ENCODE measurements at regions not wholly inside any gene's neighbourhood (a gene's known extent, or its start where the extent isn't known, plus 50 kb on each side); places are given as distances from the start of the nearest gene placed in this dataset.

- POLR2A ChIA-PET = no interaction called here
- no peaks in the 10 kb centered on the region for H3K9me3 ChIP-seq (replicated peaks; ENCODE audit: control insufficient read depth, insufficient read depth, low read length)
- DNase-seq (ENCODE audit: low read depth, low spot score) (no peak), FAIRE-seq (no peak)
- H3K9ac ChIP-seq (replicated peaks; ENCODE audit: extremely low read depth, insufficient read depth, low read length) = no peak overlapping the region
- H3K9me1 ChIP-seq (replicated peaks; ENCODE audit: control insufficient read depth, extremely low read depth, insufficient read depth, low read length) = no peaks in the 10 kb centered on the region
- dilution Hi-C loops (cut with MboI; ENCODE audit: extremely low pct_ligation_motif_present, low sequenced_read_pairs) = no loop called here
- BruUV-seq (replicated peaks) = no TSS peak
- no peak overlapping the region for H3K4me2 ChIP-seq (ENCODE audit: insufficient read depth, low read length)
- H3K36me3 ChIP-seq (ENCODE audit: control insufficient read depth in 2 of 2, extremely low read depth in 1 of 2, insufficient read depth in 2 of 2, low read length in 2 of 2) = no peaks in the 10 kb centered on the region
- no peaks in the 10 kb centered on the region for H3K79me2 ChIP-seq (ENCODE audit: control insufficient read depth, insufficient read depth, low read length)
- H4K20me1 ChIP-seq (replicated peaks; ENCODE audit: control insufficient read depth, extremely low read depth, insufficient read depth, low read length) = no peaks in the 10 kb centered on the region
- H3K27me3 ChIP-seq (ENCODE audit: control insufficient read depth in 2 of 2, insufficient read depth in 2 of 2, low read length in 2 of 2) = no peaks in the 10 kb centered on the region
- TF ChIP-seq FOS (IDR thresholded peaks at IDR 0.05; ENCODE audit: borderline replicate concordance, insufficient read depth, low read length) (no peak), POLR2A (IDR thresholded peaks at IDR 0.05; ENCODE audit: low read depth, low read length) (no peak), EZH2 (IDR thresholded peaks at IDR 0.05; ENCODE audit: borderline replicate concordance, low read depth, low read length, severe bottlenecking) (no peak), MAX (IDR thresholded peaks at IDR 0.05; ENCODE audit: insufficient read depth, insufficient read length) (no peak), POLR2AphosphoS5 (IDR thresholded peaks at IDR 0.05; ENCODE audit: insufficient read depth, low read depth, low read length) (no peak), MYC (IDR thresholded peaks at IDR 0.05; ENCODE audit: low read depth, low read length) (no peak), JUN (IDR thresholded peaks at IDR 0.05; ENCODE audit: borderline replicate concordance, insufficient read depth, insufficient read length, low read depth) (no peak)
- TF ChIP-seq, protein P1, sequence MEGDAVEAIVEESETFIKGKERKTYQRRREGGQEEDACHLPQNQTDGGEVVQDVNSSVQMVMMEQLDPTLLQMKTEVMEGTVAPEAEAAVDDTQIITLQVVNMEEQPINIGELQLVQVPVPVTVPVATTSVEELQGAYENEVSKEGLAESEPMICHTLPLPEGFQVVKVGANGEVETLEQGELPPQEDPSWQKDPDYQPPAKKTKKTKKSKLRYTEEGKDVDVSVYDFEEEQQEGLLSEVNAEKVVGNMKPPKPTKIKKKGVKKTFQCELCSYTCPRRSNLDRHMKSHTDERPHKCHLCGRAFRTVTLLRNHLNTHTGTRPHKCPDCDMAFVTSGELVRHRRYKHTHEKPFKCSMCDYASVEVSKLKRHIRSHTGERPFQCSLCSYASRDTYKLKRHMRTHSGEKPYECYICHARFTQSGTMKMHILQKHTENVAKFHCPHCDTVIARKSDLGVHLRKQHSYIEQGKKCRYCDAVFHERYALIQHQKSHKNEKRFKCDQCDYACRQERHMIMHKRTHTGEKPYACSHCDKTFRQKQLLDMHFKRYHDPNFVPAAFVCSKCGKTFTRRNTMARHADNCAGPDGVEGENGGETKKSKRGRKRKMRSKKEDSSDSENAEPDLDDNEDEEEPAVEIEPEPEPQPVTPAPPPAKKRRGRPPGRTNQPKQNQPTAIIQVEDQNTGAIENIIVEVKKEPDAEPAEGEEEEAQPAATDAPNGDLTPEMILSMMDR (IDR thresholded peaks at IDR 0.05; ENCODE audit: extremely low read depth in 1 of 2, insufficient read depth in 1 of 2, low read depth in 1 of 2, low read length in 2 of 2) = peak in 1 of 2 donors; percentile 6
- intact Hi-C loops (cut with micrococcal nuclease) = loop anchor here (1.0 kb wide), 1 partner anchor 211 kb away; no protein-coding TSS in a partner anchor
- no peak overlapping the region for H3K4me3 ChIP-seq (replicated peaks in 1 of 3; ENCODE audit: insufficient read depth in 1 of 3, low read depth in 1 of 3, low read length in 3 of 3)
- H3K4me1 ChIP-seq (ENCODE audit: control insufficient read depth, extremely low read depth, insufficient read depth, low read length) = no peaks in the 10 kb centered on the region
- no peak overlapping the region for H3K27ac ChIP-seq (ENCODE audit: insufficient read depth, low read depth, low read length)
- no peak overlapping the region for H2AFZ ChIP-seq (ENCODE audit: low read depth, low read length)
- CTCF ChIA-PET = no interaction called here
Observed at GRCh38 chr10:23525406-23525805, 86.5 kb downstream of the OTUD1 start.
